ENCODE measurements at regions not wholly inside any gene's neighbourhood (a gene's known extent, or its start where the extent isn't known, plus 50 kb on each side); places are given as distances from the start of the nearest gene placed in this dataset.

GRCh38 chr2:172216477-172216876 lies 113.8 kb upstream of the DLX2 start:
- no peaks in the 10 kb centered on the region for H3K36me3 Mint-ChIP-seq
- no peak overlapping the region for H3K4me2 ChIP-seq
- no peak for TF ChIP-seq EZH2 (IDR thresholded peaks at IDR 0.05)
- TF ChIP-seq, protein P1, sequence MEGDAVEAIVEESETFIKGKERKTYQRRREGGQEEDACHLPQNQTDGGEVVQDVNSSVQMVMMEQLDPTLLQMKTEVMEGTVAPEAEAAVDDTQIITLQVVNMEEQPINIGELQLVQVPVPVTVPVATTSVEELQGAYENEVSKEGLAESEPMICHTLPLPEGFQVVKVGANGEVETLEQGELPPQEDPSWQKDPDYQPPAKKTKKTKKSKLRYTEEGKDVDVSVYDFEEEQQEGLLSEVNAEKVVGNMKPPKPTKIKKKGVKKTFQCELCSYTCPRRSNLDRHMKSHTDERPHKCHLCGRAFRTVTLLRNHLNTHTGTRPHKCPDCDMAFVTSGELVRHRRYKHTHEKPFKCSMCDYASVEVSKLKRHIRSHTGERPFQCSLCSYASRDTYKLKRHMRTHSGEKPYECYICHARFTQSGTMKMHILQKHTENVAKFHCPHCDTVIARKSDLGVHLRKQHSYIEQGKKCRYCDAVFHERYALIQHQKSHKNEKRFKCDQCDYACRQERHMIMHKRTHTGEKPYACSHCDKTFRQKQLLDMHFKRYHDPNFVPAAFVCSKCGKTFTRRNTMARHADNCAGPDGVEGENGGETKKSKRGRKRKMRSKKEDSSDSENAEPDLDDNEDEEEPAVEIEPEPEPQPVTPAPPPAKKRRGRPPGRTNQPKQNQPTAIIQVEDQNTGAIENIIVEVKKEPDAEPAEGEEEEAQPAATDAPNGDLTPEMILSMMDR (IDR thresholded peaks at IDR 0.05): no peak
- TF ChIP-seq EZH2phosphoT487 (IDR thresholded peaks at IDR 0.05): no peak
- H3K36me3 ChIP-seq: no peaks in the 10 kb centered on the region
- no peaks in the 10 kb centered on the region for H3K9me3 Mint-ChIP-seq
- H3K79me2 ChIP-seq (ENCODE audit: low read depth): no peaks in the 10 kb centered on the region
- H3K27me3 Mint-ChIP-seq (ENCODE audit: insufficient read depth, low read depth): peaks cover 2% of the 10 kb centered on the region
- H3F3A ChIP-seq (ENCODE audit: low read depth): peaks cover 6% of the 10 kb centered on the region
- H3K27ac Mint-ChIP-seq: peak overlapping the region; percentile 34
- peak overlapping the region; percentile 2 for H2AFZ ChIP-seq (replicated peaks)
- H3K27me3 ChIP-seq: no peaks in the 10 kb centered on the region
- no peaks in the 10 kb centered on the region for H3K9me3 ChIP-seq (ENCODE audit: low read depth)
- H3K4me3 Mint-ChIP-seq: peak overlapping the region; percentile 15
- H3K4me3 ChIP-seq: no peak overlapping the region
- no peak for DNase-seq (ENCODE audit: low spot score)
- H3K4me1 ChIP-seq: peaks cover 39% of the 10 kb centered on the region
- H3K4me1 Mint-ChIP-seq: peaks cover 40% of the 10 kb centered on the region
- H3K27ac ChIP-seq: no peak overlapping the region
- H3K9ac ChIP-seq: no peak overlapping the region
- H4K20me1 ChIP-seq (ENCODE audit: low read depth): no peaks in the 10 kb centered on the region

DNA sequence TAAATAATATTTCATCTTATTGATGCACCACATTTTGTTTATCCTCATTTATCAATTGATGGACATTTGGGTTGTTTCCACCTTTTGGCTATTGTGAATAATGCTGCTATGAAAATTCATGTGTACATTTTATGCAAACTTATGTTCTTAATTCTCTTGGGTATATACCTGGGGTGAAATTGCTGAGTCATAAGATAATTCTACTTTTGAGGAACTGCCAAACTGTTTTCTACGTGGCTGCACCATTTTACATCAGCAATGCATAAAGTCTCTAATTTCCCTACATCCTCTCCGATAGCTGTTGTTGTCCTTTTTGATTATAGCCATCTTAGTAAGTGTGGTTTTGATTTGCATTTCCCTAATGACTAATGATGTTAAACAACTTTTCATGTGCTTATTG lies 116.5 kb upstream of the DLX2 start:
- TF ChIP-seq EZH2phosphoT487 (IDR thresholded peaks at IDR 0.05) (no peak), EZH2 (IDR thresholded peaks at IDR 0.05) (no peak)
- TF ChIP-seq, protein P1 (IDR thresholded peaks at IDR 0.05): no peak
- Histone ChIP-seq H3K9ac (no peak overlapping the region), H3K4me3 (no peak overlapping the region), H3K9me3 (ENCODE audit: low read depth) (no peaks in the 10 kb centered on the region), H3K27ac (no peak overlapping the region), H3K27me3 (no peaks in the 10 kb centered on the region), H3F3A (ENCODE audit: low read depth) (no peaks in the 10 kb centered on the region), H3K36me3 (no peaks in the 10 kb centered on the region), H3K79me2 (ENCODE audit: low read depth) (no peaks in the 10 kb centered on the region), H4K20me1 (ENCODE audit: low read depth) (no peaks in the 10 kb centered on the region), H3K4me2 (no peak overlapping the region), H3K4me1 (peaks cover 23% of the 10 kb centered on the region), H2AFZ (replicated peaks) (no peak overlapping the region)
- no peak for DNase-seq (ENCODE audit: low spot score)
- Mint-ChIP-seq H3K9me3 (peaks cover 2% of the 10 kb centered on the region), H3K27ac (no peak overlapping the region), H3K4me1 (peaks cover 26% of the 10 kb centered on the region), H3K27me3 (ENCODE audit: insufficient read depth, low read depth) (no peaks in the 10 kb centered on the region), H3K36me3 (no peaks in the 10 kb centered on the region), H3K4me3 (no peak overlapping the region)

DNA sequence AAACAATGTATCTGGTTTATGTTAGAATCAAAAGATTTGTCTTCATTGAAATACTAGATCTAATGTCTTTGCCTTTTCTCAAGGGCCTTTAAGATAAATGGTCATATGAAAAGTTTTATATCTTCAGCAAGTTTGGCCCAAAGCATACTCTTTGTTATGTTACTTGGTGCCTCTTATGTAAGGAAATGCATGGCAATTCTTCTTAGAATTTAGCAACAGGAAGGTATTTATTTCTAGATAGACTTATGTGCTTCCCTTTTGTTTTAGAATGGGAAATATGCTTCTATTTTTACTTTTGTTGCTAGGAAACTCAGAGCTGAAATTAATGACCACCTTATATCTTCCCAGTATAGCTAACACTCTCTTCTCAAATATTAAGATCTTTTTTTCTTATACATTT lies 117.4 kb upstream of the DLX2 start:
- TF ChIP-seq EZH2 (IDR thresholded peaks at IDR 0.05) (no peak), EZH2phosphoT487 (IDR thresholded peaks at IDR 0.05) (no peak)
- TF ChIP-seq, protein P1 (IDR thresholded peaks at IDR 0.05): no peak
- H3K27me3 ChIP-seq: no peaks in the 10 kb centered on the region
- H3K27me3 Mint-ChIP-seq (ENCODE audit: insufficient read depth, low read depth): peaks cover 4% of the 10 kb centered on the region

More for the DNA sequence above, 117.4 kb upstream of the DLX2 start:
- Histone ChIP-seq H3K27ac (no peak overlapping the region), H3K9ac (no peak overlapping the region), H3K79me2 (ENCODE audit: low read depth) (no peaks in the 10 kb centered on the region), H3K9me3 (ENCODE audit: low read depth) (no peaks in the 10 kb centered on the region), H3K4me1 (peaks cover 16% of the 10 kb centered on the region), H4K20me1 (ENCODE audit: low read depth) (no peaks in the 10 kb centered on the region), H2AFZ (replicated peaks) (no peak overlapping the region), H3K4me3 (no peak overlapping the region), H3K4me2 (no peak overlapping the region), H3F3A (ENCODE audit: low read depth) (no peaks in the 10 kb centered on the region), H3K36me3 (no peaks in the 10 kb centered on the region)
- DNase-seq (ENCODE audit: low spot score): no peak
- no peaks in the 10 kb centered on the region for H3K36me3 Mint-ChIP-seq
- peaks cover 2% of the 10 kb centered on the region for H3K9me3 Mint-ChIP-seq
- H3K4me3 Mint-ChIP-seq: no peak overlapping the region
- H3K4me1 Mint-ChIP-seq: peaks cover 21% of the 10 kb centered on the region
- H3K27ac Mint-ChIP-seq: no peak overlapping the region

Data from neural progenitor cell (in vitro differentiated cells).